NT2/D1 (cell line): ENCODE measurements at regions not wholly inside any gene's neighbourhood (a gene's known extent, or its start where the extent isn't known, plus 50 kb on each side); places are given as distances from the start of the nearest gene placed in this dataset.

Source experiments
- SUZ12 ChIP-seq: IDR thresholded peaks from 2 replicates; pipeline ENCODE4 v1.6.1; 2011; ENCODE audit not compliant: insufficient read length, insufficient read depth; ENCODE audit errors: extremely low read depth
- YY1 ChIP-seq: IDR thresholded peaks from 2 replicates; pipeline ENCODE4 v1.6.1; 2011; ENCODE audit not compliant: insufficient read length, insufficient read depth
- ZNF274 ChIP-seq: IDR thresholded peaks from 2 replicates; pipeline ENCODE4 v1.6.1; 2011; ENCODE audit warnings: mild to moderate bottlenecking, low read depth, low read length

DNA sequence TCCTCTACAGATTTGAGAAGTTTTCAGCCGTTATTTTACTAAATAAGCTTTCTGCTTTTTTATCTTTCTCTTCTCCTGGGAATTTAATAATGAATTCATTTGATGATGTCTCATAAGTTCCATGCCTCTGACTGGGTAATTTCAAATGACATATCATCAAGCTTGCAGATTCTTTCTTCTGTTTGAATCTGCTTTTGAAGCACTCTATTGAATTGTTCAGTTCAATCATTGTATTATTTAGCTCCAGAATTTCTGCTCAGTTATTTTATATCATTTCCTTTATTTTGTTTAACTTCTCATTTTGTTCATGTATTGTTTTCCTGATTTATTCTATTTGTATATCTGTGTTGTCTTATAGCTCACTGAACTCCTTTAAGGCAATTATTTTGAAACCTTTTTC lies 196.9 kb upstream of the CNTNAP2 start:
- TF ChIP-seq ZNF274 (no peak), YY1 (no peak), SUZ12 (no peak)
